ENCODE measurements at regions not wholly inside any gene's neighbourhood (a gene's known extent, or its start where the extent isn't known, plus 50 kb on each side); places are given as distances from the start of the nearest gene placed in this dataset.
A peak's percentile ranks its signal among the peaks of the same experiment; 100 is the strongest.
"Not testable (repeated sequence)": the region's sequence is repeated elsewhere in the genome, so short reads cannot be mapped to it uniquely, and the experiment has no call there.

DNA sequence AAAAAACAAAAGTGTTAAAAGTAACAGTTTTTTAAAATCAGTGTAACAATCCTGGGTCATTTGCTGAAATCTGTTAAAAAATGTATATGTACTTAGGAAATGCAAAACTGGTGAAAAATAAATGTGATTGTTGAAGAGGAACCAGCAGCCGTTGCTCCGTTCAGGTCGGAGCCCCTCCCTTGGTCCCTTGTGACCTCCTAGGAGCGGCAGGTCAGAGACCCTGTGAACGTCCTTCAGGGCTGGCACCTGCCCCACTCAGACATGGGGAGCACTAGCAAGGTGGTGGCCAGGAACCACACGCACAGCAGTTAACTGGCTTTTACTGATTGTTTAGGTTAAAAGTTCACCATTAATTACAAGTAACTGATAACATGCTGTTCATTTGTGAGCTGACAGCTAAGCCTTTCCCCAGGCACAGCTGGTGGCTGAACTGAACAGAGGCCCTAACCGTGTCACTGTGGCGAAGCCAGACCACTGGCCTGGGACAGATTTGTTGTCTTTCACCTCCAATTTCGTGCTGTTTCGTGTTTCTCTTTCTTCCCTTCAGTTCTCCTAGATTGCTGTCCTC is 159.2 kb upstream of the ALKAL2 start:
- DNase-seq (ENCODE audit: low spot score): no peak

DNA sequence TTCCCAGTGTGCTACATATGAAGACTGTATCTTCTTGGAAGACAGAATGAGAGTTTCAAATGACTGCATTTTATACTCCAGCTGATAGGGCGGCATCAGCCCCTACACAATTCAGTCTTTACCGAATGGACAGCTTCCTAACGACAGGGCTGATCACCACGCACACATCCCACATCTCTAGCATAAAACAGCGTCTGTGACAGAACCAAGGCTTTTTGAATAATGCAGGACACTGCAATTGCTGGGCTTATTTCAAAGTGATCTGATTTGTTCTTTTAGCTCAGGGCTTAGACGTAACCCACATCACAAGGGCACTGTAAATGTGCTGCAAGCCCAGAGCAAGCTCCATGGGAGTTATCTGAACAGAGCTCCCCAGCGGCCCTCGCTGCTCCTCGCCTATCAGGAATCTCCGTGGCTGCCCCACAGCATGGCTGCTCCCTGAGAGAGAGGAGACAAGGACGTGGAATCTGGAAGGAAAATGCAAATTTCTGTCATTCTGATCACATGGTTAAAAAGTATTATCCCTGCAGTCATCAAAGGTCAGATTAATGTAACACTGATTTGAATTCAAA is 158.5 kb upstream of the ALKAL2 start:
- DNase-seq (ENCODE audit: low spot score): peak; percentile 15

DNA sequence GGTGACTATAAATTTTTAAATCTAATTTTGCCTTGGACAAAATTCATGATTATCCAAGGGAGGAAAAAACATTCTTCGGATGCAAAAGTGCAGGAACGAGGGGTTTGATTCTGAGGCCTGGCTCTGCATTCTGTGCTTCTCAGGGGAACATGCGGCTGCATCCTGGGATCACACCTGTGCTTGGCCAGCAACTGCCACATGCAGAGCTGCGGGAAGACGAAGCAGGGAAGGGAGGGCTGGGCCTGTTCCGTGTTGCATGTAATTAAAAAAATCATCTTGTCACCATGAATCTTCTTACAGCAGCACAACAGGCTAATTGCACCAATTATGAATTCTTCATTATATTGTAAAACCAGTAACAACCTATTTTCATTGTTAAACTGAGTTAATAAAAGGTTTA is 158.0 kb upstream of the ALKAL2 start:
- DNase-seq (ENCODE audit: low spot score): peak; percentile 51

DNA sequence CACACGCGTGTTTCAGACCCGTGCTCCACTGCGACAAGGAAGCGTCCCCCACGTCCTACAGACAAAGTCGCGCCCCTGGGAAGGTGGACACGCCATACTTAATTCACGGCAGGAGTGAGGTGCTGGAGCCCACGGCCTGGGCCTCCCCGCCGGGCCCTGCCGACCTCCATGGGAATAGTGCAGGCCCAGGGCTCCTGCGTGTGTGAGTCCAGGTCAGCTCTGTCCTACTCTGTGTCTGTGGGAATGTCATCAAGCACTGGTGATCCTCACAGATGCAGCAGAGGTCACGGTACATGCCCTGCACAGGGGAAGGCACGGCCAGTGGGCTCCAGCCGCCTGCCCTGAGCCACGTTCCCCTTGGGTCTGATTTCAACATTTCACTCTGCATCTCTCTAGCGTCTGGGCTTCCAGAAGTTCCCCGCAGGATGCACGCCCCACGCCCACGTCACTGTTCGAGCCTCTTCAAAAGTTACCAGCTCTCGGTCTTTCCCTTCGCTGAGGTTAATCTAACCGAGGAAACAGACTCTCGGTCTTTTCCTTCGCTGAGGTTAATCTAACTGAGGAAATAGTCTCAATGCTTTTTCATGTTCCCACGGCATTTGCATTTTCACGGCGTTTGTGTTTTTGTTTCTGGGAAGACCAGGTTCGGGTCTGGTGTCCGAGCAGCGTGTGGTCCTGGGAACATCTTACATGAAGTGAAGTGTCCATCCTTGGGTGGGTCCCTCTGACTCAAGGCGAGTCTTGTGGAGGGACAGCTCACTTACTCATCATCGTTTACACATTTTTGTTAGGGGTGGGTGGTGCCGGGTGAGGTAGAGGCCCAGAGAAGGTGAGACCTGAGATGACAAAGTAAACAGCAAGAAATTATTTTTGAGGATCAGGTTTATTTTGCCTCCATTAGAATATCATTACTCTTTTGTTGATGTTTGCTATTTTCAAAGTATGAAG is 157.3 kb upstream of the ALKAL2 start:
- DNase-seq (ENCODE audit: low spot score): no peak

DNA sequence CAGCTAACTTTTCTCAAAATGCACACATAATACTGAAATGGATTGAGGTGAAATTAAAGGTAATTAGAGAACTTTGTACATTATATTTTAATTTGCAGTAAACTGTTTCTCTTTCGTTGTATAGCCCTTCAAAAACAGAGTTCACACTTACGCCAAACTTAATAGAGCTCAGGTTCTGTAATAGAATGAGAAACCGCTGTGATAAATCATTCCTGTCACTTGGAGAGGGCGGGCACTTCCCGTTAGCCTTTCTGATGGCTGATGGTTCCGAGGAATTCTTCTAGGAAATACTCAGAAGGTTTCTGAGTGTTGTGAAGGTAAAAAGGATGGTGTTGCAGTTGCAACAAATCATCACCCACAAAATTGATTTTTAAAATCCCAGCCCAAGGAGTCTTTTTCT is 155.8 kb upstream of the ALKAL2 start:
- no peak for DNase-seq (ENCODE audit: low spot score)

DNA sequence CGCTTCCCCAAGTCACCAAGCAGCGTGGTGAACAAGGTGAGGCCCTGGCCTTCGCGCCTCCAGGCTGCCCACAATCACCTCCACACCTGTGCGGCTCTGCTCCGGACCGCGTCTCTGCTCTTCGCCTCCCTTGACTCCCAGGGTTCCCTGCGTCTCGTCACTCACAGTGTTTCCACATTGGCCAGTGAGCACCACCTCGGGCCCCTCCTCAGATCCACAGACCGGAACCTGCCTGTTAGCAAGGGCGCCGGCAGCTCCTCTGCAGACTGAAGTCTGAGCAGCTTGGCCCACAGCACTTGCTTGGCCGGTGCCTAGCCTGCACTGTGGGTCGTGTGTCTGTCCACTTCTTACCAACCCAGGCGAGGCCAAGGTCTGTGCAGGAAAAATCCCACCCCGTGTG is 155.3 kb upstream of the ALKAL2 start:
- no peak for DNase-seq (ENCODE audit: low spot score)

DNA sequence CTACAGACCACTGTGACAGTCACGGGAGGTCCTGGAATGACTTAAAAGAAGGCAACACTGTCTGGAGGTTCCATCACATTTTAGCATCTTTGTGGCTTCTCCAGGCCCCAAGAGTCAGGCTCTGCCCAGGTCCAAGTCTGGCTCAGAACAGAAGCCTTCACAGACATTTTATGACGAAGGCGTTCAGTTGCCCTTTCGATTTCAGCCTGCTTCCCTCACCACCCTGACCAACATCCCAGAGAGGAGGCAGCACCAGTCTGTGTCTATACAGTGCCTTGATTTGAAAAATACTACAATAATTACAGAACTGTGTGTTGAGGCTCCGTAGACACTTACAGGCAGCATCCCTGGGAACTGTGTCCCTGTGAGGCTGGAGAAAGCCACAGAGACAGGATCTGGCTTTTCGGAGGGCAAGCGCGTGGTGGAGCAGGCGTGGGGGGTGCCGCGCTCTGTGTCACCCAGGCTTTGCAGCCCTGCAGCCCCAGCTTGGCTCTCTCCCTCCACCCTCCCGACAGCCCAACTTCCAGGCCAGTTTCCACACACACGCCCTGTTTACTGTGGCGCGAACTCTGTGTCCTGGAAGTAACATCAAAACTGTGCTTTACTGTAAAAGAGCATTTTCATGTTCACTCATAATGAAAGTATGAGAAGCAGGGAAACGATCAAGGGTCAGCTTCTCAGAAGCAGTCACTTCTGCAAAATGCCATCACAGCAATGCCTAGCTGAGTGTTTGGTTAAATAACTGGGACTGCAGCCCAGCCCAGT is 153.5 kb upstream of the ALKAL2 start:
- DNase-seq (ENCODE audit: low spot score): no peak

DNA sequence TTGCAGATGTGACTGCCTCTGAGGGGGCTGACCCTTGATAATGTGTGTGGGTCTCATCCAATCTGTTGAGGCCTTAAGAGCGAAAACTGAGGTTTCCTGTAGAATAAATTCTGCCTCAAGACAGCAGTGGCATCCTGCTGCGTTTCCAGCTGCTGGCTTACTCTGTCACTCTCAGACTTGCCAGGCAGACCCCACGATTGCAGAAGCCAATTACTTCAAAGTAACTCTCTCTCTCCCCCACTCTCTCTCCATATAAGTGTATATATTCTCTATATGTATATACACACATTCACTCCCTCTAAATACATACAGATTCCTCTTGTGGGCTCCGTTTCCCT is 152.5 kb upstream of the ALKAL2 start:
- no peak for DNase-seq (ENCODE audit: low spot score)

DNA sequence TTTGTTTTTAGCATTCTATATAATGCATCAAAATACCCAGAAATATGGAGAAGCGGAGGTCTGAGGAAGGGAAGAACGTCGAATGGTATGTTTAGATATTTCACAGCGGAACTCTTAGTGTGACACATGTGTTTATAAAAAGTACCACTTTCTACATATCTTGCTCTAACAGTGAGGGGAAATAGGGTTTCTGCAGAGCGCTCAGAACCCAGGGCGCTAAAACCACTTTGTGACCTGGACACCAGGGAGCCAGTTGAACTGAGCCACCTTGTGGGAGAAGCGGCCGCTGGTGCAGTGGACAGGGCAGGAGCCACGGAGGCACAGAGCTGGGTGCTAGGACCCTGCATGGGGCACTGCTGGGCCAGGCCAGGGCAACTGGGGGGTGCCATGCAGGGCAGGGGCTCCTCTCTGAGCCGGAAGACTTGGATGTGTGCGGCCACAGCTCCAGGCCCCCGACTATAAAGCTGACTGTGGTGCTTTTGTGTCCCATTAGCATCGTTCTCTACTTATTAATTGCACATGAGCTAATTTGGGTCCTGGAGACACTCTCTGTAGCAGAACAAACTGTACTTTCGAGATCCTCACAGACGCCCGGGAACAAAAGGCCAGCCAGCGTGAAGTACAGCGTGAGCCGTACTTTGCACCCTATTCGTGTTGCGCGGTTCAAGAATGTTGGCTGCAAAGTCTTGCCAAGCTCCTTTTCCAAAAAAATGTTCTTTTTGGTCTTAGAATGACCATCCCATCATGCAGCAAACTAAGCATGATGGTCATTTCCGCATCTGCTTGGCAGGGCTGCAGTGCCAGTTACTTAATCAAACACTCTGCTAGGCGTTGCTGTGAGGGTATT is 151.9 kb upstream of the ALKAL2 start:
- no peak for DNase-seq (ENCODE audit: low spot score)

DNA sequence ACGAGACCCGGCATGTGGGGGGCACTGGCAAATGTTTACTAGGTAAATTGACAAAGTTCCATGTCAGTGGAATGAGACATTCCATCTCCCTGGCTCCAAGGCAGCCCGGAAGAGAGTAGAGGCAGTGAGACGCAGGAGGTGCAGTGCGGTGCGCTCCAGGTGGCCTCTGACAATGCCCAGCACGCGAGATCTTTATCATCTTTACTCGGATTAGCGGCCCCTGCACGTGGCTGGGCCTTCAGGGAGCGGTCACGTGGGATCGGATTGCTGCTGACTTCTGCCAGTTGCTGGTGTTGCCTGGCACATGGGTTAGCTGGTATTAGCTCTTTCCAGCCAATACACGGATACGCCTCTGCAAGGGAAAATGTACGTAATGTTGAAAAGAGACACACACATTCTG is 151.2 kb upstream of the ALKAL2 start:
- DNase-seq (ENCODE audit: low spot score): no peak

DNA sequence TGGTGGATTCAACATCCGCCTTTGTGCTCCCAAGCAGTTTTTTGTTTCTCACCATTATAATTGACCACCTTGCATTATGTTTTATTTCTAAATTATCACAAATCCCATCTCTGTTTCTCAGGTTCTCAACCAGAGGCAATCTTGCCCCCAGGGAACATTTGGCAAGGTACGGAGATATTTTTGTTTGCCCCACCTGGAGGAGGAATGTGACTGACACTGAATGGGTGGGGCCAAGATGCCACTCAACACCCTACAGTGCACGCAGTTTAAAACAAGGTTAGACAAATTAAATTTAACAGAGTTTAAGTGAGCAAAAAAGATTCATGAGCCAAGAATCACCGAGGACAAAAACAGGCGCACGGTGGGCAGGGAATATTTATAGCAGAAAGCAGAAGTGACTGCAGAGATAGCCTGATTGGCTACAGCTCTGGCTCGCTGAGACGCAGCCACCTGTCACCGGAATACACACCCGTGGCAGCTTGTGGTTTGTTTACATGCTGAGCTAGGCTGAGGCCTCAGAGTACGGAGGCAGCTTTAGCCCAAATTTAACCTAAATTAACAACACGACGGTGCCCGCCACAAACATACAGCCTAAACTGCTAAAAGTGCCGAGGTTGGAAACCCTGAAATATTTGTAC is 150.0 kb upstream of the ALKAL2 start:
- DNase-seq (ENCODE audit: low spot score): peak; percentile 95

DNA sequence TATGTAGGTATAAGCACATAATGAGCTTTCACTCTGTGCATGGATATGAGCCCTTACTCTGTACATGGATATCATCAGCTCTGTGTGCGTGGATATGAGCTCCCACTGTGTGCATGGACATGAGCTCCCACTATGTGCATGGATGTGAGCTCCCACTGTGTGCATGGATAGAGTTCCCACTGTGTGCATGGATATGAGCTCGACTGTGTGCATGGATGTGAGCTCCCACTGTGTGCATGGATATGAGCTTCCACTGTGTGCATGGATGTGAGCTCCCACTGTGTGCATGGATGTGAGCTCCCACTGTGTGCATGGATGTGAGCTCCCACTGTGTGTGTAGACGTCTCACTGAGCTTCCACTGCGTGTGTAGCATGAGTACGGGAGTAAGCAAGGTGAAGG is 149.3 kb upstream of the ALKAL2 start:
- no peak for DNase-seq (ENCODE audit: low spot score)

DNA sequence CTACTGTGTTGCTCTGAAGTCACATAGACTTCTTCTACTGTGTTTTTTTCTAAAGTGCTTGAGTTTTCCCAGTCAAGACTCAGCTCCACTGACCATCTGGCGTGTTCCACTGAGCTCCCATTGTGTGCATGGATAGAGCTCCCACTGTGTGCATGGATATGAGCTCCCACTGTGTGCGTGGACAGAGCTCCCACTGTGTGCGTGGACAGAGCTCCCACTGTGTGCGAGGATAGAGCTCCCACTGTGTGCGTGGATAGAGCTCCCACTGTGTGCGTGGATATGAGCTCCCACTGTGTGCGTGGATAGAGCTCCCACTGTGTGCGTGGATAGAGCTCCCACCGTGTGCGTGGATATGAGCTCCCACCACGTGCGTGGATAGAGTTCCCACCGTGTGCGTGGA is 148.3 kb upstream of the ALKAL2 start:
- DNase-seq (ENCODE audit: low spot score): no peak

DNA sequence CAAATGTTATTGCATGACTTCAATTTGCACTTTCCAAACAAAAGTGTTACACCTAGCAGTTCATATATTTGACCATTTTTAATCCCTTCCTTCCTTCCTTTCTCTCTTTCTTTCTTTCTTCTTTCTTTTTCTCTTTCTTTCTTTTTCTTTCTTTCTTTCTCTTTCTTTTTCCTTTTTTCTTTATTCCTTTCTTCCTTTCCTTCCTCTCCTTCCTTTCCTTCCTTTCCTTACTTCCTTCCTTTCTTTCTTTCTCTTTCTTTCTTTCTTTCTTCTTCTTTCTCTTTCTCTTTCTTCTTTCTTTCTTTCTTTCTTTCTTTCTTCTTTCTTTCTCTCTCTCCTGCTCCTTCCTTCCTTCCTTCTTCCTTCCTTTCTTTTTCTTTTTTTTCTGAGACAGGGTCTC is 146.7 kb upstream of the ALKAL2 start:
- no peak for DNase-seq (ENCODE audit: low spot score)

DNA sequence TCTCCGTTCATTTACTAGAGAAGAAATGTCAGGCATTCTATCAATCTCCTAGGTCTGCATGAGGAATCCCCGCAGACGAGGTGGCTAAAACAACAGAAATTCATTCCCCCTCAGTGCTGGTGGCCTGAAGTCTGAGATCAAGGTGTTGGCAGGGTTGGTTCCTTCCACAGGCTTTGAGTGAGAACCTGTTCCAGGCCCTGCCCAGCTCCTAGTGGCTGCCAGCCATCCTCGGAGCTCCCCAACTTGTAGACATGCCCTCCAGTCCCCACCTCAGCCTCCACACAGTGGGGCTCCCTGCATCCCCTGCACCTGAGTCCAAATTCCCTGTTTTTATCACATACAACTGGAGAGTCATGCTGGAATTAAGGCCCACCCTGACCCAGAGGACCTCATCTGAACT is 145.3 kb upstream of the ALKAL2 start:
- DNase-seq (ENCODE audit: low spot score): no peak

DNA sequence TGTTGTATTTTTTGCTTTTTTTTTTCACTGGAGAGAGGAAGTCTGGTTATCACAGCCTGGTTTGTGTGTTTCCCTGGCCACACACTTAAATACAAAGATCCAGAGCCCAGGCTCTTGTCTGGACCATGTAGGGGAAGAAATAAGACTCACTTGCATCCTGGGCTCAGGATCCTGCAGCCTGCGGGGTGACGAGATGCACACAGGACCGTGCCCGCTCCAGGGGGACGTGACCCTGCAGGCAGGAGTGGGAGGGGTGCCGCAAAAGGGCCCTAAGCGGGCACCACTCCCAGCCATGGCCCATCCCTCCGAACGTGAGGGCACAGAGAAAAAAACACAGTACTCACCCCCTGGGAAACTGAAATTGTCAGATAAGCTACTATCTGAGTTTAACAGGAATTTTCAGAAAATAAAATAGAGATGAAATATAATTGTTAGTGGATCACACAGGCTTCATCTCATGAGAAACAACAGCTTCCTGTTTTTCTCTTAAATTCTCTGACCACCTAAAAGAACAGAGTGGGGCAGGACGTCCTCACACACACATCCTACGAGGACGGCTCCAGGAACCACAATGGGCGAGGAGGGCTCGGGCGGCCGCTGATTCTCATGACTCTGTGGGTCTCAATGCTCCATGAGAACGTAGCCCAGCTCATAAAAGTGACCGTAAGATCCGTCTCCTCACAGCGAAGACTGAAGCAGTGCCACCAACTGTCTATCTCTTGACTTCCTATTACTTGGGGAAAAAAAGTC is 142.6 kb upstream of the ALKAL2 start:
- no peak for DNase-seq (ENCODE audit: low spot score)

DNA sequence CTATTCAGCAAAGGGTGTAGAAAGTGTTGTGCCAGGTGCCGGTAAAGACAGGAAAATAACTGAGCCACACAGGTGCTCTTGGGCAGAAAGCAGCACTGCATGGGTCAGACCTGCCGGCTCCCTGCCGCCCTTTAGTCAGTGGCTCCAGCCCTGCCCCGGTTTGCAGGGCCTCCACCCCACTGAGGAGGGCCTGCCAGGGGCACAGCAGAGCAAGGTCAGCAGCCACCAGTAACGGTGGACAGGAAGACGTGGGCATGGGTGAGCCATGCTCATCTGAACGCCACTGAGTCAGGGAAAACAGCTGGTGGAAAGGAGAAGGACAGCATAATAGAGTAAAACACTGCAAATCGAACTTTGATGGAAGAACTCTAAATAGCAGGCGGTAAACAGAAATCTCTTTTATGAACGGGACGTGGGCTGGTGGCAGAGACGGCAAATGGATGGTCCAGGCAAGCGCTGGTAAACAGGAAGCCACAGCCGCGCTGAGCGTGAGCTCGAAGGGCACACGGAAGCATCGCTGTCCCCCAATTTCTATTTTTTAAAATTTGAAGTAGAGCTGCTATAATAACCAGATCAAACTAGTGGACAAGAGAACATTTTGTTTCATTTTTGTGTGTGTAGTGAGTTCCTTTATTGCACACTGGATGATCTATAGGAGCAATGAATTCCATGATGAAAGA is 141.8 kb upstream of the ALKAL2 start:
- DNase-seq (ENCODE audit: low spot score): no peak

DNA sequence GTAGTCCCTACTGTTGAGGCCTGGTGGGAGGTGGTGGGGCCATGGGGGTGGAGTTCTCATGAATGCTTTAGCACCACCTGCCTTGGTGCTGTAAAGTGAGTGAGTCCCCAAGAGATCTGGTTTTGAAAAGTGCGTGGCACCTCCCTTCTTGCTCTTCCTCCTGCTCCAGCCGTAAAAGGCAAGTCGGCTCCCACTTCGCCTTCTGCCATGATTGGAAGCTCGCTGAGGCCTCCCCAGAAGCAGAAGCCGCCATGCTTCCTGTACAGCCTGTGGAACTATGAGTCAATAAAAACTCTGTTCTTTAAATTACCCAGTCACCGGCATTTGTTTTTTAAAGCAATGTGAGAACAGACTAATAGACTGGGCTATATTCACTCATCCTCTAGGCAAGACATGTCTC is 141.3 kb upstream of the ALKAL2 start:
- DNase-seq (ENCODE audit: low spot score): no peak

DNA sequence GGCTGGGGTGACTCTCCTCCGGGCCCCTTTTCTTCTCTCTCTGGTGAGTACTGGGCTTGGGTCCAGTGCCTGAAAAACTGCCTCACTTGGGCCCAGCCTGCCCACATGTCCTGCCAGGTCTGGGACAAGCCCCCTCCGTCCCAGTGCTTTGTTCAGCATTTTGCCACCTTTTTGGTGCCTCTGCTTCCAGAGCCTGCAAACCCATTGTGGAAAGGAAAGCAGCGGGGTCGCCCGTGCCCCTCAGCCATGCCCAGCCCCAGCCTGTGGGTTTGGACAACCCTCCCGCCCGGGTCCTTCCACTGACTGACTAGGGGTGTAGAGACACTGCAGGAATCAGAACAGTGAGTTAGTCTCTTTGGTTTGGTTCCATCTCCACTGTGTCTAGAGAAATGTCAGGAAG is 140.7 kb upstream of the ALKAL2 start:
- DNase-seq (ENCODE audit: low spot score): no peak

DNA sequence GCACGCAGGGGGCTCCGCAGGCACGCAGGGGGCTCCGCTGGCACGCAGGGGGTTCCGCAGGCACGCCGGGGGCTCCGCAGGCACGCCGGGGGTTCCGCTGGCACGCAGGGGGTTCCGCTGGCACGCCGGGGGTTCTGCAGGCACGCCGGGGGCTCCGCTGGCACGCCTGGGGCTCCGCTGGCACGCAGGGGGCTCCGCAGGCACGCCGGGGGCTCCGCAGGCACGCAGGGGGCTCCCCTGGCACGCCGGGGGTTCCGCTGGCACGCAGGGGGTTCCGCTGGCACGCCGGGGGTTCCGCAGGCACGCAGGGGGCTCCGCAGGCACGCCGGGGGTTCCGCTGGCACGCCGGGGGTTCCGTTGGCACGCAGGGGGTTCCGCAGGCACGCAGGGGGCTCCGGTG is 138.8 kb upstream of the ALKAL2 start:
- DNase-seq (ENCODE audit: low spot score): not testable (repeated sequence)
